AG09319 (cell line): ENCODE measurements at regions not wholly inside any gene's neighbourhood (a gene's known extent, or its start where the extent isn't known, plus 50 kb on each side); places are given as distances from the start of the nearest gene placed in this dataset.

ENCODE experiments used
- DNase-seq: peaks from one replicate; pipeline ENCODE4 v3.0.0-alpha.2; 2010; ENCODE audit warnings: low read depth; ENCODE audit errors: extremely low read depth
- CTCF ChIP-seq: IDR thresholded peaks from 2 replicates; pipeline ENCODE4 v1.5.1; 2011; ENCODE audit warnings: low read depth, mild to moderate bottlenecking, inconsistent platforms, low read length, moderate library complexity

- no peak for TF ChIP-seq CTCF
These were observed 350.4 kb downstream of the EFNA5 start for GRCh38 chr5:107320376-107320775.

GRCh38 chr5:107319901-107320300 lies 350.8 kb downstream of the EFNA5 start:
- DNase-seq = no peak
- no peak for TF ChIP-seq CTCF

More at GRCh38 chr5:107320376-107320775, 350.4 kb downstream of the EFNA5 start:
- DNase-seq = no peak

GRCh38 chr5:107314330-107314729 lies 356.4 kb downstream of the EFNA5 start:
- no peak for DNase-seq

GRCh38 chr5:107313921-107314320 lies 356.8 kb downstream of the EFNA5 start:
- TF ChIP-seq CTCF = no peak
- DNase-seq = no peak

More at GRCh38 chr5:107314330-107314729, 356.4 kb downstream of the EFNA5 start:
- TF ChIP-seq CTCF = no peak

GRCh38 chr5:107313098-107313497 lies 357.6 kb downstream of the EFNA5 start:
- TF ChIP-seq CTCF = no peak
- DNase-seq = no peak

GRCh38 chr5:107310181-107310580 lies 360.6 kb downstream of the EFNA5 start:
- TF ChIP-seq CTCF = no peak
- DNase-seq = no peak

GRCh38 chr5:107306594-107306993 lies 364.1 kb downstream of the EFNA5 start:
- no peak for DNase-seq
- no peak for TF ChIP-seq CTCF
